HepG2 (cell line): ENCODE measurements at regions not wholly inside any gene's neighbourhood (a gene's known extent, or its start where the extent isn't known, plus 50 kb on each side); places are given as distances from the start of the nearest gene placed in this dataset.

Experiments used
- ELK4 ChIP-seq: sonication (generic); formaldehyde crosslinking; IDR thresholded peaks from 2 replicates; pipeline ENCODE4 v1.9.0; 2021; ENCODE audit warnings: missing genetic modification reagents, borderline replicate concordance
- ESRRA ChIP-seq: sonication (generic); formaldehyde crosslinking; IDR thresholded peaks from 2 replicates; pipeline ENCODE4 v1.5.1; 2020; ENCODE audit warnings: mild to moderate bottlenecking, low read depth, missing genetic modification reagents
- FOXA3 ChIP-seq: IDR thresholded peaks from 2 replicates; pipeline ENCODE4 v1.6.1; 2016; ENCODE audit warnings: missing genetic modification reagents, missing compliant biosample characterization
- FOXK1 ChIP-seq: sonication (generic); formaldehyde crosslinking; IDR thresholded peaks from 2 replicates; pipeline ENCODE4 v1.4.0; 2020; ENCODE audit warnings: low read depth, missing genetic modification reagents, borderline replicate concordance
- JDP2 ChIP-seq: sonication (generic); formaldehyde crosslinking; IDR thresholded peaks from 2 replicates; pipeline ENCODE4 v1.8.1; 2022; ENCODE audit warnings: missing genetic modification reagents, borderline replicate concordance
- KLF13 ChIP-seq: sonication (generic); formaldehyde crosslinking; IDR thresholded peaks from 2 replicates; pipeline ENCODE4 v1.4.0; 2020; ENCODE audit warnings: mild to moderate bottlenecking, missing genetic modification reagents
- NCOR1 ChIP-seq: fragments of 200-600 bp; sonication (generic); IDR thresholded peaks from 2 replicates; pipeline ENCODE4 v1.7.0; 2017; ENCODE audit warnings: antibody characterized with exemption, low read length, borderline replicate concordance
- NKX3-1 ChIP-seq: sonication (generic); formaldehyde crosslinking; IDR thresholded peaks from 2 replicates; pipeline ENCODE4 v1.5.0; 2020; ENCODE audit warnings: missing genetic modification reagents
- TBP ChIP-seq: sonication (generic); formaldehyde crosslinking; IDR thresholded peaks from 2 replicates; pipeline ENCODE4 v1.5.0; 2020; ENCODE audit warnings: missing genetic modification reagents
- ZNF335 ChIP-seq: sonication (generic); formaldehyde crosslinking; IDR thresholded peaks from 2 replicates; pipeline ENCODE4 v1.4.0; 2020; ENCODE audit warnings: missing genetic modification reagents
- TF ChIP-seq, protein P1 (sequence below): sonication (generic); formaldehyde crosslinking; conservative IDR thresholded peaks from 2 replicates; pipeline ENCODE4 v1.5.0; 2020; ENCODE audit warnings: missing genetic modification reagents
- TF ChIP-seq, protein P2 (sequence below): sonication (generic); formaldehyde crosslinking; IDR thresholded peaks from 2 replicates; pipeline ENCODE4 v1.5.0; 2020; ENCODE audit warnings: missing genetic modification reagents
- TF ChIP-seq, protein P3 (sequence below): IDR thresholded peaks from 2 replicates; pipeline ENCODE4 v1.6.1; 2016; ENCODE audit warnings: missing compliant biosample characterization, missing genetic modification reagents, borderline replicate concordance

DNA sequence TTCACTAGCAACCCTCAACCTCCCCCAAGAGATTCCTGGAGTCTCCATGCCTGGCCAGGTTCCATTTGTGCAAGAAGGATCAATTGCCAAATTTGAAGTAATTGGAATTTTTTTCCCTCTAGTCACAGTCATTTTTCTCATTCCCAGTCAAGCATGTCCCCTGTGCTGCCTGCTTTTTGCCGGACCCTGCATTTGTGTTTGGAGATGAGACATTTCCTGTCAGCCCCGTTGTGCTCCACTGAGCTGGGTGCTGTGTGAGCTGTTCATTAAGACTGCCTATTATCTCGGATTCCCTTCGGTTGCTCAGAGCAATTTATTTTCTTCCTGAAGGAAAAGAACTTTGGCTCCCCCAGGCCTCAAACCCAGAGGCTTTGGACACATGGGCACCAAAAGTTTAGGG is 201.0 kb upstream of the NLRP1 start (continued):
- TF ChIP-seq, protein P1, sequence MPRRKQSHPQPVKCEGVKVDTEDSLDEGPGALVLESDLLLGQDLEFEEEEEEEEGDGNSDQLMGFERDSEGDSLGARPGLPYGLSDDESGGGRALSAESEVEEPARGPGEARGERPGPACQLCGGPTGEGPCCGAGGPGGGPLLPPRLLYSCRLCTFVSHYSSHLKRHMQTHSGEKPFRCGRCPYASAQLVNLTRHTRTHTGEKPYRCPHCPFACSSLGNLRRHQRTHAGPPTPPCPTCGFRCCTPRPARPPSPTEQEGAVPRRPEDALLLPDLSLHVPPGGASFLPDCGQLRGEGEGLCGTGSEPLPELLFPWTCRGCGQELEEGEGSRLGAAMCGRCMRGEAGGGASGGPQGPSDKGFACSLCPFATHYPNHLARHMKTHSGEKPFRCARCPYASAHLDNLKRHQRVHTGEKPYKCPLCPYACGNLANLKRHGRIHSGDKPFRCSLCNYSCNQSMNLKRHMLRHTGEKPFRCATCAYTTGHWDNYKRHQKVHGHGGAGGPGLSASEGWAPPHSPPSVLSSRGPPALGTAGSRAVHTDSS, result no peak
- TF ChIP-seq ZNF335 (CRISPR knock-in tag) (no peak), ELK4 (CRISPR knock-in tag) (no peak), NKX3-1 (CRISPR knock-in tag) (no peak), KLF13 (no peak), FOXA3 (no peak), FOXK1 (CRISPR knock-in tag) (no peak), TBP (no peak), JDP2 (no peak), NCOR1 (no peak), ESRRA (CRISPR knock-in tag) (no peak)
- TF ChIP-seq, protein P2, sequence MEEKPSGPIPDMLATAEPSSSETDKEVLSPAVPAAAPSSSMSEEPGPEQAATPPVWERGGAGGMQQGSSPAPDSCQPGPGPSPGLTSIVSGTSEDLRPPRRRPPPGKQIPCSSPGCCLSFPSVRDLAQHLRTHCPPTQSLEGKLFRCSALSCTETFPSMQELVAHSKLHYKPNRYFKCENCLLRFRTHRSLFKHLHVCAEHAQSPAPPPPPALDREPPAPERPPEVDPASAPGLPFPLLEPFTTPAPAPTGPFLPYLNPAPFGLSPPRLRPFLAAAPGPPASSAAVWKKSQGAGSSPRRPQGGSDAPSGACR, result no peak
- TF ChIP-seq, protein P3, sequence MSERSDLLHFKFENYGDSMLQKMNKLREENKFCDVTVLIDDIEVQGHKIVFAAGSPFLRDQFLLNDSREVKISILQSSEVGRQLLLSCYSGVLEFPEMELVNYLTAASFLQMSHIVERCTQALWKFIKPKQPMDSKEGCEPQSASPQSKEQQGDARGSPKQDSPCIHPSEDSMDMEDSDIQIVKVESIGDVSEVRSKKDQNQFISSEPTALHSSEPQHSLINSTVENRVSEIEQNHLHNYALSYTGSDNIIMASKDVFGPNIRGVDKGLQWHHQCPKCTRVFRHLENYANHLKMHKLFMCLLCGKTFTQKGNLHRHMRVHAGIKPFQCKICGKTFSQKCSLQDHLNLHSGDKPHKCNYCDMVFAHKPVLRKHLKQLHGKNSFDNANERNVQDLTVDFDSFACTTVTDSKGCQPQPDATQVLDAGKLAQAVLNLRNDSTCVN (CRISPR knock-in tag), result no peak
